ENCODE measurements at regions not wholly inside any gene's neighbourhood (a gene's known extent, or its start where the extent isn't known, plus 50 kb on each side); places are given as distances from the start of the nearest gene placed in this dataset.

DNA sequence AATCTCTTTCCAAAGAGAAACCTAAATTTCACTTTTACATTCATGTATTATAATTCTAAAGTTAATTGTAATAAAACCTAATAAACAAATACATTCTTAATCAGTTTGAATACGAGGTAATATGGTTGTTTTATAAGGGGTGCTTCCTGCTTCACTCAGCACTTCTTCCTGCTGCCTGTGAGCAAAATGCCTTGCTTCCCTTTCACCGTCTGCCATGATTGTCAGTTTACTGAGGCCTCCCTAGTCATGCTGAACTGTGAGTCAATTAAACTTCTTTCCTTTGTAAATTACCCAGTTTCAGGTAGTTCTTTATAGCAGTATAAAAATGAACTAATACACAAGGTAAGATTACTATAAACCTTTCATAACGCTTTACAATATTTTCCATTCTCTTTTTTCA is 491.1 kb upstream of the LRRC7 start:
- TF ChIP-seq, protein P1, sequence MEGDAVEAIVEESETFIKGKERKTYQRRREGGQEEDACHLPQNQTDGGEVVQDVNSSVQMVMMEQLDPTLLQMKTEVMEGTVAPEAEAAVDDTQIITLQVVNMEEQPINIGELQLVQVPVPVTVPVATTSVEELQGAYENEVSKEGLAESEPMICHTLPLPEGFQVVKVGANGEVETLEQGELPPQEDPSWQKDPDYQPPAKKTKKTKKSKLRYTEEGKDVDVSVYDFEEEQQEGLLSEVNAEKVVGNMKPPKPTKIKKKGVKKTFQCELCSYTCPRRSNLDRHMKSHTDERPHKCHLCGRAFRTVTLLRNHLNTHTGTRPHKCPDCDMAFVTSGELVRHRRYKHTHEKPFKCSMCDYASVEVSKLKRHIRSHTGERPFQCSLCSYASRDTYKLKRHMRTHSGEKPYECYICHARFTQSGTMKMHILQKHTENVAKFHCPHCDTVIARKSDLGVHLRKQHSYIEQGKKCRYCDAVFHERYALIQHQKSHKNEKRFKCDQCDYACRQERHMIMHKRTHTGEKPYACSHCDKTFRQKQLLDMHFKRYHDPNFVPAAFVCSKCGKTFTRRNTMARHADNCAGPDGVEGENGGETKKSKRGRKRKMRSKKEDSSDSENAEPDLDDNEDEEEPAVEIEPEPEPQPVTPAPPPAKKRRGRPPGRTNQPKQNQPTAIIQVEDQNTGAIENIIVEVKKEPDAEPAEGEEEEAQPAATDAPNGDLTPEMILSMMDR (IDR thresholded peaks at IDR 0.05 in 4 of 5, conservative IDR thresholded peaks at IDR 0.05 in 1 of 5) = no peak
- no peak for TF ChIP-seq POLR2A (IDR thresholded peaks at IDR 0.05)

Measured in gastrocnemius medialis (tissue), 4 donors.